Panc1 (cell line): ENCODE measurements at regions not wholly inside any gene's neighbourhood (a gene's known extent, or its start where the extent isn't known, plus 50 kb on each side); places are given as distances from the start of the nearest gene placed in this dataset.

Experiments
- CTCF ChIP-seq: fragments of 450-650 bp; IDR thresholded peaks from 2 replicates; pipeline ENCODE4 v1.5.1; 2017; ENCODE audit warnings: mild to moderate bottlenecking
- POLR2AphosphoS5 ChIP-seq: IDR thresholded peaks from 2 replicates; pipeline ENCODE4 v1.6.1; 2012; ENCODE audit warnings: mild to moderate bottlenecking, low read depth, low read length, moderate library complexity
- SIN3A ChIP-seq: IDR thresholded peaks from 2 replicates; pipeline ENCODE4 v1.6.1; 2012; ENCODE audit warnings: low read depth, mild to moderate bottlenecking, low read length, moderate library complexity, borderline replicate concordance; ENCODE audit not compliant: insufficient read depth
- TCF7L2 ChIP-seq: IDR thresholded peaks from 2 replicates; pipeline ENCODE4 v1.6.1; 2011; ENCODE audit warnings: mild to moderate bottlenecking, low read depth, low read length, inconsistent platforms

- TF ChIP-seq CTCF (no peak), TCF7L2 (no peak), POLR2AphosphoS5 (no peak), SIN3A (no peak)
Observed at GRCh38 chr1:29883986-29884385, 647.7 kb downstream of the PTPRU start.
